H1 (cell line): ENCODE measurements at regions not wholly inside any gene's neighbourhood (a gene's known extent, or its start where the extent isn't known, plus 50 kb on each side); places are given as distances from the start of the nearest gene placed in this dataset.

Experiments
- ATF2 ChIP-seq: IDR thresholded peaks from 2 replicates; pipeline ENCODE4 v1.6.1; 2012; ENCODE audit warnings: low read length, inconsistent platforms
- CTCF ChIP-seq, 3 experiments: IDR thresholded peaks; 1 replicate in 2 of 3; 2 replicates in 1 of 3; pipeline versions ENCODE4 v1.5.1 to v1.6.1; 2011; ENCODE audit warnings: low read length in 3 of 3, mild to moderate bottlenecking in 3 of 3, inconsistent platforms in 2 of 3, low read depth in 1 of 3, moderate library complexity in 1 of 3; ENCODE audit not compliant: insufficient read depth in 1 of 3; ENCODE audit errors: control extremely low read depth in 1 of 3
- PHF8 ChIP-seq: fragments of 200-600 bp; sonication (generic); conservative IDR thresholded peaks from 2 replicates; pipeline ENCODE4 v1.7.1; 2012; ENCODE audit warnings: low read depth, mild to moderate bottlenecking, inconsistent platforms, low read length, moderate library complexity
- POLR2AphosphoS5 ChIP-seq: IDR thresholded peaks from 2 replicates; pipeline ENCODE4 v1.6.1; 2011; ENCODE audit warnings: low read depth, low read length
- RBBP5 ChIP-seq: IDR thresholded peaks from 2 replicates; pipeline ENCODE4 v1.7.1; 2012; ENCODE audit warnings: low read depth, mild to moderate bottlenecking, inconsistent platforms, low read length, moderate library complexity, borderline replicate concordance
- RFX5 ChIP-seq: IDR thresholded peaks from 2 replicates; pipeline ENCODE4 v1.6.1; 2011; ENCODE audit warnings: low read depth, low read length, improper control_type of control experiment, borderline replicate concordance
- SIN3A ChIP-seq, 2 experiments: IDR thresholded peaks in 1 of 2; conservative IDR thresholded peaks in 1 of 2; 2 replicates each; pipeline ENCODE4 v1.6.1; 2011 to 2012; ENCODE audit warnings: low read length in 2 of 2, improper control_type of control experiment in 1 of 2, low read depth in 1 of 2, mild to moderate bottlenecking in 1 of 2
- TEAD4 ChIP-seq: IDR thresholded peaks from 2 replicates; pipeline ENCODE4 v1.6.1; 2012; ENCODE audit warnings: low read depth, low read length, inconsistent platforms, mixed read lengths
- USF2 ChIP-seq: IDR thresholded peaks from 2 replicates; pipeline ENCODE4 v1.6.1; 2011; ENCODE audit warnings: low read length, improper control_type of control experiment

- no peak for TF ChIP-seq PHF8
- TF ChIP-seq TEAD4: no peak
- TF ChIP-seq ATF2: no peak
- no peak for TF ChIP-seq POLR2AphosphoS5
- no peak for TF ChIP-seq RBBP5
- TF ChIP-seq CTCF (IDR thresholded peaks at IDR 0.05; ENCODE audit: control extremely low read depth in 1 of 3, insufficient read depth in 1 of 3, low read depth in 1 of 3, low read length in 3 of 3): no peak
- TF ChIP-seq RFX5: no peak
- no peak for TF ChIP-seq USF2
- no peak for TF ChIP-seq SIN3A (conservative IDR thresholded peaks at IDR 0.05 in 1 of 2, IDR thresholded peaks at IDR 0.05 in 1 of 2; ENCODE audit: low read depth in 1 of 2, low read length in 2 of 2)
Observed at GRCh38 chr11:109658190-109658589, 236.2 kb downstream of the C11orf87 start.
